ENCODE measurements at regions not wholly inside any gene's neighbourhood (a gene's known extent, or its start where the extent isn't known, plus 50 kb on each side); places are given as distances from the start of the nearest gene placed in this dataset.
"Not testable (repeated sequence)": the region's sequence is repeated elsewhere in the genome, so short reads cannot be mapped to it uniquely, and the experiment has no call there.

DNA sequence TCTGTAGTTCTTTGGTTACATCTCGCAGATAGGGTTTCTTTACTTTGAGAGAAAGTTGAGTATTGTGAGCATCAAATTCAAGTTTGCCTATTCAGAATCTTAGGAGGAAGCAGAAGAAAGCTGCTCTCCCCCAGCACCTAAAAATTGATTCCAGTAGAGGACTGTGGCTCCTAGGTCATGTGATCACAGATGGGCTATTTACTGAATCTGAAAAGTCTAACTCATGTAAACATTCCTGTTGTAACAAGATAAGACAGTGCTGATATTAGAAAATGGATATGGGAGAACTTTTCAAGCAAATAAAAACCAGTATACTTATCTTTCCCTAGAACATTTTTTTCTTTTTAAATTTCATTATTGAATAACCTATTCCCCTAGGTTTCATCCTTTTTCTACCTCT lies 308.4 kb upstream of the SLITRK3 start:
- no peak overlapping the region for H3K27ac ChIP-seq (ENCODE audit: low read depth, low read length)
- no peak overlapping the region for H4K8ac ChIP-seq (ENCODE audit: low read depth, low read length)
- no peak overlapping the region for H3K23ac ChIP-seq (ENCODE audit: low read length)
- no peaks in the 10 kb centered on the region for H3K36me3 ChIP-seq (ENCODE audit: control insufficient read depth, insufficient read depth, low read length)
- no peak overlapping the region for H2BK5ac ChIP-seq (ENCODE audit: low read length)
- no peaks in the 10 kb centered on the region for H3K79me1 ChIP-seq (ENCODE audit: low read length)
- no peak overlapping the region for H3K4me3 ChIP-seq (ENCODE audit: low read length)
- no peak overlapping the region for H3K9ac ChIP-seq (ENCODE audit: low read length)
- WGBS (ENCODE audit: extremely low coverage, insufficient coverage, low lambda C conversion rate): no CpG with 5 or more reads among the region's 1 CpG
- H3K4me2 ChIP-seq (ENCODE audit: low read length): no peak overlapping the region
- H3K18ac ChIP-seq (ENCODE audit: low read length): no peak overlapping the region
- H2AK5ac ChIP-seq (ENCODE audit: low read length): no peak overlapping the region
- no peaks in the 10 kb centered on the region for H3K4me1 ChIP-seq (ENCODE audit: control insufficient read depth, low read depth, low read length)
- DNase-seq: no peak
- H2BK120ac ChIP-seq (ENCODE audit: low read depth, low read length): no peak overlapping the region
- H2BK15ac ChIP-seq (replicated peaks; ENCODE audit: low read depth): no peak overlapping the region
- H4K5ac ChIP-seq (ENCODE audit: low read length): no peak overlapping the region
- H3K56ac ChIP-seq (ENCODE audit: low read length): no peak overlapping the region
- no peaks in the 10 kb centered on the region for H3K27me3 ChIP-seq (ENCODE audit: insufficient read depth, low read length, poor library complexity)
- H3K4ac ChIP-seq (ENCODE audit: low read depth, low read length): no peak overlapping the region
- no peaks in the 10 kb centered on the region for H3K79me2 ChIP-seq (ENCODE audit: control insufficient read depth, insufficient read depth, low read length)

DNA sequence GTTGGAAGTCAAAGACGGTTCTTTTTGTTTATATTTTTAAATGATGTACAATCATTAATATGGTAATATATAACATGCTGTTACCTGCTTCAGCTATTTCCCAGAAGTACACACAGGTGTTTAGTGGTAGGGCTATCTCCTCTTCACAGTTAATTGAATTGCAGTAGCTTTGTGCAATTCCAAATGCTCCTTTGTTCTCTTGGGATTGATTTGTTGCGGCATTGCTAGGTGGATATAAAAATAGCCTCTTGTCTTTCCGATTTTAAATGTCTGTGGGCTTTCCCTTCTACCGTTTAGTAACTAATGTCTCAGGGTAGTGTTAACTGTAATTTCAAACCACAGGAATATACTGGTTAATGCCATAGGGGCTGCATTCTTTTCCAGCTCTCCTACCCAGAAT lies 307.6 kb upstream of the SLITRK3 start:
- WGBS (ENCODE audit: extremely low coverage, insufficient coverage, low lambda C conversion rate): no CpG with 5 or more reads among the region's 4 CpGs

DNA sequence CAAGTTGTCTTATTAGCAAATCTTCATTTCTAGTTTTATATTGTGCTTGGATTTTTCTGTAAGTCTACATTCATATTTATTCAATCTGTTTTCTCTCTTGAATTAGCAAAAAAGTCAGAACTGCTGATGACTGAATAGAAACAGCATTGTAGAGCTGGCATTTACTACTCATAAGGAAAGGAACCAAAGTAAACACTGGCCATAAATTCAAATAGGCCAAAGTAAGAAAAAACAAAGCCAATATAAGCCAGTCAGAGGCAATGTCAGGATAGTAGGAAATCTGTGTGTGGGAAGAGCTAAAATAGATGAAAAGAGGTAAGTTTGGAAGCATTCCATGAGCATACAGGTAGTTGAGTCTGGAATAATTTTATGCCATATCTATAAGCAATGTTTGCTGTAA lies 307.2 kb upstream of the SLITRK3 start:
- H3K79me2 ChIP-seq (ENCODE audit: control insufficient read depth, insufficient read depth, low read length): no peaks in the 10 kb centered on the region
- H3K27ac ChIP-seq (ENCODE audit: low read depth, low read length): no peak overlapping the region
- H3K4ac ChIP-seq (ENCODE audit: low read depth, low read length): no peak overlapping the region
- H2BK15ac ChIP-seq (replicated peaks; ENCODE audit: low read depth): no peak overlapping the region
- no peak overlapping the region for H4K8ac ChIP-seq (ENCODE audit: low read depth, low read length)
- H2BK120ac ChIP-seq (ENCODE audit: low read depth, low read length): no peak overlapping the region
- no peaks in the 10 kb centered on the region for H3K27me3 ChIP-seq (ENCODE audit: insufficient read depth, low read length, poor library complexity)
- no peak overlapping the region for H4K5ac ChIP-seq (ENCODE audit: low read length)
- H3K56ac ChIP-seq (ENCODE audit: low read length): no peak overlapping the region
- no peak overlapping the region for H3K18ac ChIP-seq (ENCODE audit: low read length)
- no peak overlapping the region for H3K4me3 ChIP-seq (ENCODE audit: low read length)
- H3K36me3 ChIP-seq (ENCODE audit: control insufficient read depth, insufficient read depth, low read length): no peaks in the 10 kb centered on the region
- H3K79me1 ChIP-seq (ENCODE audit: low read length): no peaks in the 10 kb centered on the region
- no peak overlapping the region for H3K23ac ChIP-seq (ENCODE audit: low read length)
- H3K9ac ChIP-seq (ENCODE audit: low read length): no peak overlapping the region
- H3K4me1 ChIP-seq (ENCODE audit: control insufficient read depth, low read depth, low read length): no peaks in the 10 kb centered on the region
- H2BK5ac ChIP-seq (ENCODE audit: low read length): no peak overlapping the region
- H2AK5ac ChIP-seq (ENCODE audit: low read length): no peak overlapping the region
- DNase-seq: no peak
- H3K4me2 ChIP-seq (ENCODE audit: low read length): no peak overlapping the region

More for the DNA sequence above, 307.6 kb upstream of the SLITRK3 start:
- H3K27ac ChIP-seq (ENCODE audit: low read depth, low read length): no peak overlapping the region
- H2BK15ac ChIP-seq (replicated peaks; ENCODE audit: low read depth): no peak overlapping the region
- no peak overlapping the region for H3K9ac ChIP-seq (ENCODE audit: low read length)
- H4K5ac ChIP-seq (ENCODE audit: low read length): no peak overlapping the region
- no peak overlapping the region for H2AK5ac ChIP-seq (ENCODE audit: low read length)
- no peak overlapping the region for H3K18ac ChIP-seq (ENCODE audit: low read length)
- no peaks in the 10 kb centered on the region for H3K36me3 ChIP-seq (ENCODE audit: control insufficient read depth, insufficient read depth, low read length)
- no peak for DNase-seq
- no peaks in the 10 kb centered on the region for H3K79me2 ChIP-seq (ENCODE audit: control insufficient read depth, insufficient read depth, low read length)
- H3K23ac ChIP-seq (ENCODE audit: low read length): no peak overlapping the region
- no peak overlapping the region for H3K4me3 ChIP-seq (ENCODE audit: low read length)
- no peaks in the 10 kb centered on the region for H3K27me3 ChIP-seq (ENCODE audit: insufficient read depth, low read length, poor library complexity)
- no peak overlapping the region for H4K8ac ChIP-seq (ENCODE audit: low read depth, low read length)
- no peak overlapping the region for H3K4me2 ChIP-seq (ENCODE audit: low read length)
- H2BK120ac ChIP-seq (ENCODE audit: low read depth, low read length): no peak overlapping the region
- no peak overlapping the region for H3K56ac ChIP-seq (ENCODE audit: low read length)
- no peaks in the 10 kb centered on the region for H3K79me1 ChIP-seq (ENCODE audit: low read length)
- no peaks in the 10 kb centered on the region for H3K4me1 ChIP-seq (ENCODE audit: control insufficient read depth, low read depth, low read length)
- H3K4ac ChIP-seq (ENCODE audit: low read depth, low read length): no peak overlapping the region
- no peak overlapping the region for H2BK5ac ChIP-seq (ENCODE audit: low read length)

DNA sequence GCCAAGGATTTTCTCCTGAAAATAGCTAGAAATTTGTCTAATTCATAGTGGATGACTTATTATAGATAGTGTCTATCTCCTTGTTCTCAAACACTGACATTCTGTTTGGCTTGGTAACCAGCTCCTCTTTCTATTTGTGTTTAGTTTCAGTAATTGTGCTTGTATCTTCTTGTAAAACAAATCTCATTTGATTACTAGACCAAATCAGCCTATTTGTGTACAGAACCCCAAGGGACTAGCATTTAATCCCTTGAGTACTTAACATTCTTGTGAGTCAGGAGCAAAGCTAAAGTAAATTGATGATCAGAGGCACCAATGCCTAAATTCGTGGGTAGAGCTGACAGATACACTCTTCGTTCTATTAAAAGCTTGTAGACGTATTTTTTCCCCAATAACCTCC lies 306.5 kb upstream of the SLITRK3 start:
- Histone ChIP-seq H3K4ac (ENCODE audit: low read depth, low read length) (no peak overlapping the region), H4K8ac (ENCODE audit: low read depth, low read length) (no peak overlapping the region), H2AK5ac (ENCODE audit: low read length) (no peak overlapping the region), H3K23ac (ENCODE audit: low read length) (no peak overlapping the region), H2BK5ac (ENCODE audit: low read length) (no peak overlapping the region), H3K9ac (ENCODE audit: low read length) (no peak overlapping the region), H3K36me3 (ENCODE audit: control insufficient read depth, insufficient read depth, low read length) (no peaks in the 10 kb centered on the region), H2BK15ac (replicated peaks; ENCODE audit: low read depth) (no peak overlapping the region), H3K27ac (ENCODE audit: low read depth, low read length) (no peak overlapping the region), H3K4me3 (ENCODE audit: low read length) (no peak overlapping the region), H4K5ac (ENCODE audit: low read length) (no peak overlapping the region), H3K18ac (ENCODE audit: low read length) (no peak overlapping the region), H2BK120ac (ENCODE audit: low read depth, low read length) (no peak overlapping the region), H3K4me2 (ENCODE audit: low read length) (no peak overlapping the region), H3K4me1 (ENCODE audit: control insufficient read depth, low read depth, low read length) (no peaks in the 10 kb centered on the region), H3K27me3 (ENCODE audit: insufficient read depth, low read length, poor library complexity) (no peaks in the 10 kb centered on the region), H3K79me1 (ENCODE audit: low read length) (no peaks in the 10 kb centered on the region), H3K79me2 (ENCODE audit: control insufficient read depth, insufficient read depth, low read length) (no peaks in the 10 kb centered on the region), H3K56ac (ENCODE audit: low read length) (no peak overlapping the region)
- WGBS (ENCODE audit: extremely low coverage, insufficient coverage, low lambda C conversion rate): no CpG with 5 or more reads among the region's 3 CpGs
- DNase-seq: peak; percentile 13

DNA sequence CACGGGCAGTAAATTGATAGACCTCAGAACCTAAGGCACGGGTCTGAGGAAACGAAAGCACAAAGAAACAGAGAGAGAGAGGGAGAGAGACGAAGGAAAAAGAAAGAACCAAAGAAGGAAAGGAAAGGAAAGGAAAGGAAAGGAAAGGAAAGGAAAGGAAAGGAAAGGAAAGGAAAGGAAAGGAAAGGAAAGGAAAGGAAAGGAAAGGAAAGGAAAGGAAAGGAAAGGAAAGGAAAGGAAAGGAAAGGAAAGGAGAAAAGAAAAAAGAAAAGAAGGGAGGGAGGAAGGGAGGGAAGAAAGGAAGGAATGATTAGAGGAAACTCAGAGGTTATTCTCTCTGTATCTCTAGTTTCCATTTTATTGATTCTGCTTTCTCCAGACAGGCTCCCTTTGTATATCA lies 302.6 kb upstream of the SLITRK3 start:
- not testable (repeated sequence) for H2AK5ac ChIP-seq (ENCODE audit: low read length); H2BK15ac ChIP-seq (replicated peaks; ENCODE audit: low read depth); H3K4me3 ChIP-seq (ENCODE audit: low read length); H4K5ac ChIP-seq (ENCODE audit: low read length); H3K79me2 ChIP-seq (ENCODE audit: control insufficient read depth, insufficient read depth, low read length); H3K4me2 ChIP-seq (ENCODE audit: low read length); H3K56ac ChIP-seq (ENCODE audit: low read length); H3K4ac ChIP-seq (ENCODE audit: low read depth, low read length); H3K27me3 ChIP-seq (ENCODE audit: insufficient read depth, low read length, poor library complexity); H3K79me1 ChIP-seq (ENCODE audit: low read length); H3K36me3 ChIP-seq (ENCODE audit: control insufficient read depth, insufficient read depth, low read length); H2BK120ac ChIP-seq (ENCODE audit: low read depth, low read length); H3K9ac ChIP-seq (ENCODE audit: low read length); H3K18ac ChIP-seq (ENCODE audit: low read length); H3K23ac ChIP-seq (ENCODE audit: low read length); H3K4me1 ChIP-seq (ENCODE audit: control insufficient read depth, low read depth, low read length); DNase-seq; H3K27ac ChIP-seq (ENCODE audit: low read depth, low read length); H4K8ac ChIP-seq (ENCODE audit: low read depth, low read length); H2BK5ac ChIP-seq (ENCODE audit: low read length)
- whole genome bisulfite sequencing (ENCODE audit: extremely low coverage, insufficient coverage, low lambda C conversion rate): no CpG with 5 or more reads among the region's 4 CpGs

DNA sequence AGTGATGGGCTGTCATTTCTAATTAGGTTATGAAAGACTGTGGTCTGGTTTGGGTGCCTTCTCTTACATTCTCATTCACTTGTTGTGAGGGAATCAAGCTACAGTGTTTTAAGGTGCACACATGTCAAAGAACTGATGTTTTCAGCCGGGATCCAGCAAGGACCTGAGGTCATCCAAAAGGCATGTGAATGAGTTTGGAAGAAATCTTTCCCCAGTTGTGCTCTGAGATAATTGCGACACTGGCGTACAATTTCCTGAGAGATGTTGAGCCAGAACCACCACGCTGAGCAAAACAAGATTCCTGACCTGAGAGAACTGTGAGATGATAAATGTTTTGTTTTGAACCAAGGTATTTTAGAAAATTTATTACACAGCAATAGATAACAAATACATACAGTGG lies 295.3 kb upstream of the SLITRK3 start:
- H2BK120ac ChIP-seq (ENCODE audit: low read depth, low read length): no peak overlapping the region
- H4K8ac ChIP-seq (ENCODE audit: low read depth, low read length): no peak overlapping the region
- no peak overlapping the region for H3K18ac ChIP-seq (ENCODE audit: low read length)
- H3K4me1 ChIP-seq (ENCODE audit: control insufficient read depth, low read depth, low read length): no peaks in the 10 kb centered on the region
- no peak overlapping the region for H3K9ac ChIP-seq (ENCODE audit: low read length)
- H3K4ac ChIP-seq (ENCODE audit: low read depth, low read length): no peak overlapping the region
- no peak overlapping the region for H2BK5ac ChIP-seq (ENCODE audit: low read length)
- no CpG with 5 or more reads among the region's 4 CpGs for whole genome bisulfite sequencing (ENCODE audit: extremely low coverage, insufficient coverage, low lambda C conversion rate)
- no peak overlapping the region for H3K4me2 ChIP-seq (ENCODE audit: low read length)
- no peak overlapping the region for H3K23ac ChIP-seq (ENCODE audit: low read length)
- H3K79me1 ChIP-seq (ENCODE audit: low read length): no peaks in the 10 kb centered on the region
- no peak overlapping the region for H3K4me3 ChIP-seq (ENCODE audit: low read length)
- no peak overlapping the region for H2BK15ac ChIP-seq (replicated peaks; ENCODE audit: low read depth)
- no peak overlapping the region for H4K5ac ChIP-seq (ENCODE audit: low read length)
- no peaks in the 10 kb centered on the region for H3K27me3 ChIP-seq (ENCODE audit: insufficient read depth, low read length, poor library complexity)
- H3K36me3 ChIP-seq (ENCODE audit: control insufficient read depth, insufficient read depth, low read length): no peaks in the 10 kb centered on the region
- H3K27ac ChIP-seq (ENCODE audit: low read depth, low read length): no peak overlapping the region
- H3K56ac ChIP-seq (ENCODE audit: low read length): no peak overlapping the region
- peak; percentile 5 for DNase-seq
- no peak overlapping the region for H2AK5ac ChIP-seq (ENCODE audit: low read length)
- H3K79me2 ChIP-seq (ENCODE audit: control insufficient read depth, insufficient read depth, low read length): no peaks in the 10 kb centered on the region

Data from mesendoderm (in vitro differentiated cells).